NCI-H345 treated with DMSO at 0.1 percent for 48 hours (cell line): ENCODE measurements at regions not wholly inside any gene's neighbourhood (a gene's known extent, or its start where the extent isn't known, plus 50 kb on each side); places are given as distances from the start of the nearest gene placed in this dataset.

Source experiments
- DNase-seq: peaks from one replicate; lab custom pipeline; 2025; ENCODE audit not compliant: unreplicated experiment; lab: John Stamatoyannopoulos, UW

- DNase-seq, result no peak
Measured at GRCh38 chr6:63371104-63371715, 51.4 kb upstream of the LGSN start.

DNA sequence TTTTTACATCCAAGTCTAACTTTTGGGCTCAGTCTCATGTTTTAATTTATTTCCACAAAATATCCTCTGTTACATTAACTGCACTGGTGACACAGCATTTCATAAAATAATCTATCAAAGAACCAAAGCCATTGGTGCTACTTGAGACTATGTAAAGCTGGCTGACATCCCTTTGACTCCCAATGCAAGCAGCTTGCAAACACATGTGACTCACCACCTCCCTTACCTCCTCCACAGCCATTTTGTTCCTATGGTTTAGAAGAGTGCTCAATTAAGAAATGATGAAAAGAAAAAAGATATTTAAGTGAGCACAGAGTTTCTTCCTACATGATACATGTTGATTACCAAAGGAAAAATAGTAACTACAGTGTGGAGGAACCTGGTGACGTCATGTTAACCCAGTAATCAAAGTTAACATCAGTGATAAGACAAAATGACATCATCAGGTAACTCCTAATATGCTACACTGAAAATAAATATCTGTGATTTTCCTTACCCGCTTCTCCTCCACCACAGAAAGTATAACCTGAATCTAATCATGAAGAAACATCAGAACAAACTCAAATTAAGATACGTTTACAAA, 53.3 kb upstream of the LGSN start:
- no peak for DNase-seq

- DNase-seq, result no peak
Measured at GRCh38 chr6:63389191-63389844, 69.5 kb upstream of the LGSN start.

- no peak for DNase-seq
Measured at GRCh38 chr6:63391203-63391970, 71.6 kb upstream of the LGSN start.

DNA sequence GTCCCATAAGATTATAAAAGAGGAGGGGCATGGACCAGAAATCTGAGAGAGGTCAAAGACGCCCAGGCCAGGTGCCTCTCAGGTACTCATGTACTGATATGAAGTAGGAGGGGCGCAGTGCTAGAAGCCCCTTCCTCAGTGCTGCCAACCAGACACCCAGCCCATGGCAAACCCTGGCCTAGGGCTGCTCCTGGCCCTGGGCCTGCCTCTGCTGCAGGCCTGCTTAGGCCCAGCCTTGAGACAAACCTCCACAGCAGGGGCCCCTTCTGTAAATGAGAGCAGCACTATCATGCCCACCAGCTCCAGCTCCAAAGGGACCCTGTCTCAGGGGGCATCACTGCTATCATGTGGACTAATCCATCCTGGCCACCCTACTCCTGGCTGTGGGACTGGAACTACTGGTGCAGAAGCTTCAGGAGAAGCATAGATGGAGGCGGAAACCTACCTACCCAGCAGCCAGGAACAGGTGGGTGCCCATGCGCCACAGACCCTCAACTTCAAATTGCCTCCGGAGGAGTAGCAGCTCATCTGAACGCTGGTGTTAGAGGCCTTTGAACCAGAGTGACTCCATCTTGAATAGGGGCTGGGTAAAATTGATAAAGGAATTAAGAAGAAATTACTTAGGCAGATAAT, 72.4 kb upstream of the LGSN start:
- DNase-seq, result no peak

DNA sequence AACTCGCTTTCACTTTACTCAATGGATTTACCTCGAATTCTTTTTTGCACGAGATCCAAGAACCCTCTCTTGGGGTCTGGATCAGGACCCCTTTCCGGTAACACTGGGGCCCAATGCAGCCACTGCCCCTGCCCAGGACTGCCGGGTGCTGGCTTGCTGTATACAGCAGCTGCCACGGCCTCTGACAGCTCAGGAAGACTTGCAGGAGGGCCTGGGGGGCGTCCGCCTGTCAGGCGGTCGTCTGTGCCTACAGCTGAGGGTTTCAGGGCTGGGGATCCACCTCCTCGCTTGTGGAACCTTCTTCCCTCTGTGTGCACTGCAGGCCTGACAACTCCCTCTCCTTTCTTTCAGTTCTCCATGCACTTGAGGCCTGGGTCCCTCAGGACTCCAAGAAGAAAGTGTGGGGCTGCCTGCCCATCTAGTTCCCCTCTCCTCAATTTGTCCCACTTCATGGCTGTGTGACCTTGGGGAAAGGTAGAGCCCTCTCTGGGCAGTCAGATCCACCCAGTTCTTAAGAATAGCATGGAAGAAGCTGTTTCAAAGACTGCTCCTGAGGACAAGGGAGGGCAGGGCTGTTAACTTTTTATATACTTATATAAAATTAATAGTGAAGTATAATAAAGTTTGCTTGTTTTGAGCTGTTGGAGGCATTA, 75.0 kb upstream of the LGSN start:
- no peak for DNase-seq

GRCh38 chr6:63395381-63395780, 75.6 kb upstream of the LGSN start:
- DNase-seq, result no peak

DNA sequence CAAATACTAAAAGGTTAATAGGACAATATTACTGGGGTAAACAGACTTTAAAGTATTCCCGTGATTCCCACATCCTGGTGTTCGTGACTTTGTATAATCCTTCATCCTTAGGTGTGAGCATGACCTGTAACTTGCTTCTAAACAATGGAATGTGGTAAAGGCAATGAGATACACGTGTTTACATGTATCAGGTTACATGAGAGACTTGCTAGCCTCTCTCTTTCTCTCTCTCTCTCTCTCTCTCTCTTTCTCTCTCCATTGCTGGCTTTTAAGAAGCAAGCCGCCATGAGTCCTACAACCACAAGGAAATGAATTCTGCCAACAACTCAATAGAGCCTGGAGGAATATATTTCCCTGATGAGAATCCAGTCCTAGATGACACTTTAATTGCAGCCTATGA, 83.9 kb upstream of the LGSN start:
- DNase-seq, result no peak

DNA sequence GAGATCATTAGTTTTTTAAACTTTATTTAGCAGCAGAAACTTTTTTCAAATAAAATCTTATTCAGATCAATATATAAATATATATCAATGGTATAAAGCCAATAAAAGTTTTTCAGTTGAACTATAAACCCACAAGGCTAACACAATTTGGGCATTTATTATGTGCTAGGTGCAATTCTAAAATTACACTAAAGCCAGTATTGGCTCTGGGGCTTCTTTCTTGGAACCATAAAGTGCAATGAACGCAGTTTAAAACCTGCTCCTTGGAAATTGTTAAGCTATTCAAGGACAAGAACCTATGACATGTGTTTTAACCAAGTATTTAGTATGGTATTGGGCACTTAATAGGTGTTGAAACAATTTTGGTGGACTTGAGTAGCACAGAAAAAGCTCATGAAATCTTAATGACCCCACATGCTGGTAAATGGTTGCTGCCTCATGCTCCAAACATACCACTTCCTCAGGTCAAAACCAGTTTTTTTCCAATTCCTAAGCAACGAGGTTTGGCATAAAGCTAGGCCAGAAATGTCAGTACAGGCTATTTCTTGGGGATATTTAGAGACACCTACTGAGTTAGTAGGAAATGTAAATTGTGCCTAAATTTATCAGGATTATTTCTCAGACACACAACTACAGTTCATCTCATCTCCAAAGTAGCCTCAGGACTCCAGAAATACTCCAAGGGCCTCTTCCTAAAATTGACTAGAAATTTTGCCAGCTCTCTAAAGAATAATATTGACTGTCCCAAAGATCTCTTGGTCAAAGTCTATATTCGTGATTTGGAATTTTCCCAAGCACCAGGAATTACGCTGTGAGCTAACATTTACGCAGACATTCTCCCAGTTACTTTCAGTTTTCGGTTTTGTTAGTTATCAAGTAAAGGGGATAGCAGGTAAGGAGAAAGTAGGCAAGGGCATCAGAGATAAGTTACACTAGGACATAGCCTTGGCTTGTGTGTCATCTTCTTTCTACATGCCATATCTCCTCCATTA, 90.9 kb upstream of the LGSN start:
- no peak for DNase-seq

- DNase-seq, result no peak
Measured at GRCh38 chr6:63415286-63415685, 95.5 kb upstream of the LGSN start.

GRCh38 chr6:63418741-63419140, 99.0 kb upstream of the LGSN start:
- no peak for DNase-seq

DNA sequence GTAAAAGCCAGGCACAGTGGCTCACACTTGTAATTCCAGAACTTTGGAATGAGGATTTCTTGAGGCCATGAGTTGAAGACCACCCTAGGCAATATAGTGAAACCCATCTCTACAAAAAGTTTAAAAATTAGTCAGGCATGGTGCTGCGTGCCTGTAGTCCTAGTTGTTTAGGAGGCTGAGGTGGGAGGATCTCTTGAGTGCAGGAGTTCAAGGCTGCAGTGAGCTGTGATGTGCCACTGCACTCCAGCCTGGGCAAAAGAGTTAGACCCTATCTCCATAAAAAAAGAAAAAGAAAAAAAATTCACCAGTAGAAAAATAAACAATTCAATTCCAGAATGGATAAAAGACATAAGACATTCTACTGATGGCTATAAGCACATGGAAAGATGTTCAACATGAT, 104.9 kb upstream of the LGSN start:
- no peak for DNase-seq

DNA sequence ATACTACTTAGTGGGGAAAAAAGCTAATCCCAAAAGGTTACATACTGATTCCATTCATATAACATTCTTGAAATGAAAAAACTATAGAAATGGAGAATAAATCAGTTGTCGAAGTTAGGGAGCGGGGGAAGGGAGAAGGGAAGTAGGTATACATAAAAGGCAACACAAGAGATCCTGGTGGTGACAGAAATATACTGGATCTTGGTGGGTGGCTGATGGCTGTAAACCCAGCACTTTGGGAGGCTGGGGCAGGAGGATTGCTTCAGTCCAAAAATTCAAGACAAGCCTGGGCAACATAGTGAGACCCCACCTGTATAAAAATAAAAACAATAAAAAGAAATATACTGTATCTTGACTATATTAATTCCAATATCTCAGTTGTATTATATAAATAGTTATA, 105.7 kb upstream of the LGSN start:
- DNase-seq, result no peak

DNA sequence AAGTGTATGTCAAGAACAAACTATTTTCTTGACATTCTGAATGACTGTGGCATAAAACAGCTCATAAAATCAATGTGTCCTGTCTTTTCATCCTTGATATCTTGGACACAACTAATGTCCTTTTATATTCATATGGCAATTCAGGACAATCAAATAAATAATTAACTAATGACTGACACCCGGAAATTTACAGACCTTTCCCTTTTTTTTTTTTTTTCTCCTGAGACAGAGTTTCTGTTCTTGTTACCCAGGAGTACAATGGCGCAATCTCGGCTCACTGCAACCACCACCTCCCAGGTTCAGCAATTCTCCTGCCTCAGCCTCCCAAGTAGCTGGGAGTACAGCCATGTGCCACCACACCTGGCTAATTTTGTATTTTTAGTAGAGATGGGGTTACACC, 107.1 kb upstream of the LGSN start:
- DNase-seq, result no peak

DNA sequence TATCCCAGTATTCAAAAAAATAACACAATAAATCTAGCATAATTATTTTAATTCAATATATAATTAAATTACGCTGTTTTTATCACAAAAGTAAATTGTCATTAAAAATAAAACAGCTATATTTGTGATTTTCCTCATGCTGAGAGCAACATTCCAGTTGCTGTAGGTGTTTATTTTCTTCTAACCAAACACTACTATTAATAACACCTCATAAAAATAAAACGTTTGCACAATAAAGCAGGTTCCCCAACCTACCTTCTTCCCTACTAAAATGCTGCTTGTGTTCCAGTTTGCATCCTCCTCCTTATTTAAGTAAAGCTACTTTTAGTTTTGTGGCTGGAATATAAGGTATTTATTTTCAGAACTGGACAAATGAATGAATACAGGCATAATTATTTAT, 108.2 kb upstream of the LGSN start:
- DNase-seq, result no peak

GRCh38 chr6:63430985-63431519, 111.3 kb upstream of the LGSN start:
- no peak for DNase-seq

- DNase-seq, result no peak
Measured at GRCh38 chr6:63434943-63435342, 115.2 kb upstream of the LGSN start.

DNA sequence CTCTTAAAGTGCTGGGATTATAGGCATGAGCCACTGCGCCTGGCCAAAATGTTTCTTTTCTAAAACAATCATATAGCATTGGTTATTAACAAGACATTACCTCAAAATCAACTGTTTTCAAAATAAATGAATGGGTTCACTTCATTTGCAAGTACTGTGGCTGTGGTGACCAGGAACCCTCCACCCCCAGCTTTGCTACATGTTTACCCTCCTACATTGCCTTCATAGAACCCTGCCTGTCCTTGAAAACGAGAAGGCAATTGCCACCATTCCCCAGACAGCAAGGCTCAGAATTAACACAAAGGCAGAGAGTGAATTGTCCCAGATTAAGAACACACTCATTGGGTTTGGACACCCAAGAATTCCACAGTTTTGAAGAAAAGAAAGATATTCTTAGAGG, 116.6 kb upstream of the LGSN start:
- DNase-seq, result no peak

DNA sequence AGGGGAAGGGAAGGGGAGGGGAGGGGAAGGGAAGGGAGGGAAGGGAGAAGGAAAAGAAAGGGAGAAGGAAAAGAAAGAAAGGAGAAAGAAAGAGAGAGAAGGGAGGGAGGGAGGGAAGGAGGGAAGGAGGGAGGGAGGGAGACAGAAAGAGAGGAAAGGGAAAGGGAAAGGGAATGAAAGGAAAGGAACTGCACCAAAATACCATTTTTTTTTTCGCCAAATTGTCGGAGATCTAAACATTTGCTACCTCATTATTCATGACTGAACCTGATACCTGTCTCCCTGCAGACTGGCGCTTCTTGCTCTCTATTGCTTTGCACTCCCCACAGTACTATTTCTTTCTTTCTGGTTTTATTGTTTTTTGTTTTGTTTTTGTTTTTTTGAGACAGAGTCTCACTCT, 117.3 kb upstream of the LGSN start:
- no peak for DNase-seq

DNA sequence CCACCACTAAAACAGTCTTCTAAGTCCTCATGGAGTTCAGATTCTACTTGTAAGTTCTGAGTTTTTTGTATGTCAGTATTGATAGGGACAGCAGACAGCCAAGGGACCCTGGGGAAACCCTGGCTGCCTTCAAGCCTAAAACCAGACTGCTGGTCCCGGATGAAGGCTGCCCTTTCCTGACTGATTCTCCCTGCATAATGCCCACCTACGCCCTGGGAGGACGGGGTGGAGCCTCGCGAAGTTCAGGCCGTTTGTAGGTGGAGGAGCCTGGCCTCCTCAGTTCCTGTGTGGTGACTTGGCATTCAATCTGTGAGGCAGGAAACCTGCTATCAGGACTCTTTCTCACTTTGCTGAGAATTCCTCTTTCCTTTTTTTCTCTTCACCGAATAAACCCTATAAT, 120.3 kb upstream of the LGSN start:
- no peak for DNase-seq
